Stomach (tissue), 4 donors: ENCODE measurements at regions not wholly inside any gene's neighbourhood (a gene's known extent, or its start where the extent isn't known, plus 50 kb on each side); places are given as distances from the start of the nearest gene placed in this dataset.

Experiments used
- EP300 ChIP-seq: sonication (generic); formaldehyde crosslinking; IDR thresholded peaks from one replicate; pipeline ENCODE4 v1.6.1; 2017; ENCODE audit warnings: antibody characterized with exemption
- POLR2A ChIP-seq, 4 donors: fragments of 450-650 bp; IDR thresholded peaks; one replicate each; pipeline ENCODE4 v1.6.1; 2016; ENCODE audit warnings: antibody characterized with exemption in 4 of 4, control low read depth in 2 of 4, mild to moderate bottlenecking in 1 of 4, moderate library complexity in 1 of 4
- TF ChIP-seq, protein P1 (sequence below), 7 experiments: fragments of 450-650 bp in 4 of 7; fragments of 200-600 bp in 3 of 7; sonication (generic) in 3 of 7; IDR thresholded peaks; one replicate each; pipeline ENCODE4 v1.5.1; 2016 to 2019; ENCODE audit warnings: antibody characterized with exemption in 7 of 7, control low read depth in 2 of 7, mild to moderate bottlenecking in 1 of 7

DNA sequence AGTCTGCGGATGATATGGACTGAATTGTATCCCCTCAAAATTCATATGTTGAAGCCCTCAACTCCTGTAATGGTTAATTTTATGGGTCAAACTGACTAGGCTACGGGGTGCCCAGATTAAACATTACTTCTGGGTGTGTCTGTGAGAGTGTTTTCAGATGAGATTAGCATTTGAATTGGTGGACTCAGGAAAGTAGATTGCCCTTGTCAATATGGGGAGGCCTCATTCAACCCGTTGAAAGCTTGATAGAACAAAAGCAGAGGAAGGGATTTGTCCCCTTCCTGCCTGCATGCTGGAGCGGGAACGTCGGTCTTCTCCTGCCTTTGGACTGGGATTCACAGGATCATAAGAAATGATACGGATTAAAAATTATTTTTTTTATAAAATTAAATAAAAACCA is 84.5 kb downstream of the BBS10 start:
- TF ChIP-seq, protein P1, sequence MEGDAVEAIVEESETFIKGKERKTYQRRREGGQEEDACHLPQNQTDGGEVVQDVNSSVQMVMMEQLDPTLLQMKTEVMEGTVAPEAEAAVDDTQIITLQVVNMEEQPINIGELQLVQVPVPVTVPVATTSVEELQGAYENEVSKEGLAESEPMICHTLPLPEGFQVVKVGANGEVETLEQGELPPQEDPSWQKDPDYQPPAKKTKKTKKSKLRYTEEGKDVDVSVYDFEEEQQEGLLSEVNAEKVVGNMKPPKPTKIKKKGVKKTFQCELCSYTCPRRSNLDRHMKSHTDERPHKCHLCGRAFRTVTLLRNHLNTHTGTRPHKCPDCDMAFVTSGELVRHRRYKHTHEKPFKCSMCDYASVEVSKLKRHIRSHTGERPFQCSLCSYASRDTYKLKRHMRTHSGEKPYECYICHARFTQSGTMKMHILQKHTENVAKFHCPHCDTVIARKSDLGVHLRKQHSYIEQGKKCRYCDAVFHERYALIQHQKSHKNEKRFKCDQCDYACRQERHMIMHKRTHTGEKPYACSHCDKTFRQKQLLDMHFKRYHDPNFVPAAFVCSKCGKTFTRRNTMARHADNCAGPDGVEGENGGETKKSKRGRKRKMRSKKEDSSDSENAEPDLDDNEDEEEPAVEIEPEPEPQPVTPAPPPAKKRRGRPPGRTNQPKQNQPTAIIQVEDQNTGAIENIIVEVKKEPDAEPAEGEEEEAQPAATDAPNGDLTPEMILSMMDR (IDR thresholded peaks at IDR 0.05), result no peak
- TF ChIP-seq EP300 (no peak), POLR2A (IDR thresholded peaks at IDR 0.05) (no peak)
